ENCODE measurements at regions not wholly inside any gene's neighbourhood (a gene's known extent, or its start where the extent isn't known, plus 50 kb on each side); places are given as distances from the start of the nearest gene placed in this dataset.

- TF ChIP-seq CTCF (IDR thresholded peaks at IDR 0.05) (no peak), POLR2A (IDR thresholded peaks at IDR 0.05) (no peak)
Observed at GRCh38 chr1:199728345-199728744, 299.2 kb upstream of the NR5A2 start.

Data from Peyer's patch (tissue), 4 donors.